Cardiac muscle cell (in vitro differentiated cells and primary cell): ENCODE measurements at regions not wholly inside any gene's neighbourhood (a gene's known extent, or its start where the extent isn't known, plus 50 kb on each side); places are given as distances from the start of the nearest gene placed in this dataset.

ENCODE experiments used
- DNase-seq, 2 donors: peaks; one replicate each; pipeline versions ENCODE4 v3.0.0 to v3.0.0-alpha.2; 2010 to 2017; ENCODE audit warnings: low read depth in 1 of 2, low spot score in 1 of 2
- H3K27ac ChIP-seq: fragments of 200-600 bp; sonication (generic); 2 replicates; pipeline ENCODE4 v1.5.1; 2016
- H3K27me3 ChIP-seq: fragments of 200-600 bp; sonication (generic); 2 replicates; pipeline ENCODE4 v1.6.0; 2016; ENCODE audit warnings: control low read depth
- H3K36me3 ChIP-seq: fragments of 200-600 bp; sonication (generic); 2 replicates; pipeline ENCODE4 v1.5.1; 2016; ENCODE audit warnings: control low read depth
- H3K4me1 ChIP-seq: fragments of 200-600 bp; sonication (generic); 2 replicates; pipeline ENCODE4 v1.8.1; 2017; ENCODE audit warnings: low read depth, mild to moderate bottlenecking, mixed run types
- H3K4me3 ChIP-seq: fragments of 200-600 bp; sonication (generic); 2 replicates; pipeline ENCODE4 v1.5.1; 2016; ENCODE audit warnings: mild to moderate bottlenecking
- H3K9me3 ChIP-seq: fragments of 200-600 bp; sonication (generic); 2 replicates; pipeline ENCODE4 v1.5.1; 2017; ENCODE audit warnings: low read depth, mild to moderate bottlenecking, control low read depth
- TF ChIP-seq, protein P1 (sequence below): IDR thresholded peaks from 2 replicates; pipeline ENCODE4 v1.5.1; 2012; ENCODE audit warnings: low read depth, mild to moderate bottlenecking, low read length

DNA sequence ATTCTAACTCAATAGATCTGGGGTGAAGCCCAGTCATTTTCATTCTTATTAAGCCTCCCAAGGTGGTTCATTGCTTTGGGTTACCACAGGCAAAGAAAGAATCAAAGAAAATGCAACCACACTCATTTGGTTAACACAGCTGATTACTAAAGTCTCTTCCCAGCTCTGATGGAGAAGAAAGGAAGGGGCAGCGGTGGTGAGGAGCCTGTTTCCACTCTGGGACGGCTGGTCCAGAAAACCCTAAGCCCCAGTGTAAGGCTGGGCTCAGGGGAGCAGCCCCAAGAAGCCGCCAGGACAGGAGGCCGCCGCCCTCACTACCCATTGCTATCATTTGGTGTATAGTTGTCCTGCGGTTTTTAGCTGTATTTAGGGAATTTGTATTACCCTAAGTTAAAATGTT, 226.9 kb downstream of the CD83 start:
- TF ChIP-seq, protein P1, sequence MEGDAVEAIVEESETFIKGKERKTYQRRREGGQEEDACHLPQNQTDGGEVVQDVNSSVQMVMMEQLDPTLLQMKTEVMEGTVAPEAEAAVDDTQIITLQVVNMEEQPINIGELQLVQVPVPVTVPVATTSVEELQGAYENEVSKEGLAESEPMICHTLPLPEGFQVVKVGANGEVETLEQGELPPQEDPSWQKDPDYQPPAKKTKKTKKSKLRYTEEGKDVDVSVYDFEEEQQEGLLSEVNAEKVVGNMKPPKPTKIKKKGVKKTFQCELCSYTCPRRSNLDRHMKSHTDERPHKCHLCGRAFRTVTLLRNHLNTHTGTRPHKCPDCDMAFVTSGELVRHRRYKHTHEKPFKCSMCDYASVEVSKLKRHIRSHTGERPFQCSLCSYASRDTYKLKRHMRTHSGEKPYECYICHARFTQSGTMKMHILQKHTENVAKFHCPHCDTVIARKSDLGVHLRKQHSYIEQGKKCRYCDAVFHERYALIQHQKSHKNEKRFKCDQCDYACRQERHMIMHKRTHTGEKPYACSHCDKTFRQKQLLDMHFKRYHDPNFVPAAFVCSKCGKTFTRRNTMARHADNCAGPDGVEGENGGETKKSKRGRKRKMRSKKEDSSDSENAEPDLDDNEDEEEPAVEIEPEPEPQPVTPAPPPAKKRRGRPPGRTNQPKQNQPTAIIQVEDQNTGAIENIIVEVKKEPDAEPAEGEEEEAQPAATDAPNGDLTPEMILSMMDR: no peak
- H3K27ac ChIP-seq: no peak overlapping the region
- no peaks in the 10 kb centered on the region for H3K4me1 ChIP-seq
- H3K27me3 ChIP-seq: no peaks in the 10 kb centered on the region
- H3K9me3 ChIP-seq: no peaks in the 10 kb centered on the region
- H3K4me3 ChIP-seq: no peak overlapping the region
- H3K36me3 ChIP-seq: no peaks in the 10 kb centered on the region
- DNase-seq: no peak

DNA sequence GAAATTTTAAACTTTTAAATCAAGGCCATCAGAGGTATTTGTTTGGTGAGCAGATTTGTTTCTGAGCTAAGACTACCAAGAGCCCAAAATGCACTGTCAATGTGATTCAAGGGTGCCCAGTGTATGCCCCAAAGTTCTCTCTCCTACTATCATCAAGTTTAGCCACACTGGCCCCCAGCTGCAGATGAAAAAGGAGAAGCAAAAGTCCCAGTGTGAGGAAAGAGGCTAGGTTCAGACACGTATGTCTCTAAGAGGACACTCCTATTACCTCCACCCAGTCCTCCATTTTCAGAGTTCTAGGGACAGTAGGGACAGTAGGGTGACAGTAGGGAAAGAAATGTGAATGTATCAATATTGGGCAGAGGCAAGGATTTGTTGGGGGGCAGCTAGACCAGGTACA, 230.8 kb downstream of the CD83 start:
- no peak overlapping the region for H3K4me3 ChIP-seq
- TF ChIP-seq, protein P1: no peak
- no peaks in the 10 kb centered on the region for H3K9me3 ChIP-seq
- no peaks in the 10 kb centered on the region for H3K27me3 ChIP-seq
- no peaks in the 10 kb centered on the region for H3K36me3 ChIP-seq
- no peaks in the 10 kb centered on the region for H3K4me1 ChIP-seq
- no peak overlapping the region for H3K27ac ChIP-seq
- no peak for DNase-seq

DNA sequence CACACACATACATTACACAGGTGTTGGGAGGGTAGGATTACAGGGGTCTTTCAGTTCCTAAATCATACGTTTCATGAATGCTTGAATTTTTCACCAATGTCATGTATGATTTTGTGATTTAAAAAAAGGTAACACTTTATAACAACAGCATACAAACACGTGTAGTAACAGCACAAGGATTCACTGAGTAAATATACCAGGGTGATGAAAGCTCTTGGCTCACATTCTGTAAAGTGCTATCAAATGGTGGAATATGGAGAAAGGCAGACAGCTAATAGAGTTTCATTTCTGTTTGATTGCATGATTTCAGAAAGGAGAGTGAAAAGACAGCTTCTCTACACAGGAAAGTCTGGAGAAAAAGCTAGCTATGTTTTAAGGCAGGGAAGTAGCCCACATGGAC, 231.9 kb downstream of the CD83 start:
- no peaks in the 10 kb centered on the region for H3K27me3 ChIP-seq
- no peak overlapping the region for H3K4me3 ChIP-seq
- TF ChIP-seq, protein P1: no peak
- H3K4me1 ChIP-seq: no peaks in the 10 kb centered on the region
- no peaks in the 10 kb centered on the region for H3K36me3 ChIP-seq
- DNase-seq: peak in 1 of 2 donors; percentile 24
- H3K9me3 ChIP-seq: no peaks in the 10 kb centered on the region
- H3K27ac ChIP-seq: no peak overlapping the region

DNA sequence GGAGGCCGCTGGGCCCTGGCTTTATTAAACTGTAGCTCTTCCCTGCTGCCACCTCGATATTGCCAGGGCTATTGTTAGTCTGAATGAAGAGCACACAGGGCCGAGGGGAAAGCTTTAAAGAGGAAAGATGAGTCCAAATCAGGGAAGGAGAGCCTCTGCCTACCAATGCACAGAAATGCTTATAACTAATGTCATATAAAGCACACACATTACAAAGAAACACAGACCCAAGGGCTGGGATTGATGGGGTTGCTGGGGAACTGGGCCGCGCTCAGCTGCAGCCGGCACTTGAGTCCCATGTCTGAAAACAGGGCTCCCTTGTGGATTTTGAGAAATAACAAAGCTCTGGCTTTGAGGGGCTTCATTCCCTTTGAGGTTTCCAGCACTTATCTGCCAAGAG, 232.6 kb downstream of the CD83 start:
- Histone ChIP-seq H3K4me1 (no peaks in the 10 kb centered on the region), H3K27ac (no peak overlapping the region), H3K4me3 (no peak overlapping the region), H3K36me3 (no peaks in the 10 kb centered on the region), H3K27me3 (no peaks in the 10 kb centered on the region), H3K9me3 (no peaks in the 10 kb centered on the region)
- no peak for DNase-seq
- TF ChIP-seq, protein P1: no peak

DNA sequence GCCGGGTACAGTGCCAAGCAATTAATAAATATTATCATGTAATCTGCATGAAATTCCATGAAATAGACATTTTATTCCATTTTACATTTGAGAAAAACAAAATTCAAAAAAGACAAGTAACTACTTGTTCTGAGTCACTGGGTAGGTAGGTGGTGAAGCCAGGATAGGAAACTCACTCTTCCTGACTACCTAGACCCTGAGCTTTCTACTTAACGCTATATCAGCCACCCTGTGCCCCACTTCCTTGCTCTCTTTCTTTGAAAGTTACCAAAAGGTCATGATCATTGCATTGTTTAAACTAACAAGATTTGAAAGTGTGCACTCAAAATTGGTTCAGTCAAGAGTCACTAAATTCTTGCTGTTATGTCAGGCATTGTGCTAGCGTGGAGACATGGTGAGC, 235.7 kb downstream of the CD83 start:
- no peak for DNase-seq
- no peak overlapping the region for H3K4me3 ChIP-seq
- no peaks in the 10 kb centered on the region for H3K9me3 ChIP-seq
- no peak overlapping the region for H3K27ac ChIP-seq
- no peaks in the 10 kb centered on the region for H3K27me3 ChIP-seq
- H3K36me3 ChIP-seq: no peaks in the 10 kb centered on the region
- TF ChIP-seq, protein P1: no peak
- no peaks in the 10 kb centered on the region for H3K4me1 ChIP-seq

DNA sequence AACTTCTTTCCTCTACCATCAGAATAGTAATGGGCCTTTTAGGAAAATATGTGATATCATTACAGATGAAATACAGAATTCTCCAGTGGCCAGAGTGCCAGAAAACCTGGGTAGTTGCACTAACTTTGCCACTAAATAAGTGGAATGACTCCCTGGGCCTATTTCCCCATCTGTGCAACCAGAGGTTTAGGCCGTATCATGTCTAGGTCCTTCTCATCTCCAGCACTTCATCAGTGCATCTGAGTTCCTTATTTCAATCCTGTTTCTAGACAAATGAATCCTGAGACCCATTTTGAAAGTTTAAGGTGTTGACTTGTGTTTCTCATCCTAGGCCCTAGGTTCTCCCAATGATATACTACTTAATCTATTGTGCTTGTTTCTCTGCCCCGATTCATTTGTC, 236.2 kb downstream of the CD83 start:
- no peaks in the 10 kb centered on the region for H3K4me1 ChIP-seq
- TF ChIP-seq, protein P1: no peak
- no peak for DNase-seq
- no peak overlapping the region for H3K4me3 ChIP-seq
- no peaks in the 10 kb centered on the region for H3K27me3 ChIP-seq
- H3K36me3 ChIP-seq: no peaks in the 10 kb centered on the region
- H3K27ac ChIP-seq: no peak overlapping the region
- H3K9me3 ChIP-seq: no peaks in the 10 kb centered on the region
